BE2C (cell line): ENCODE measurements at regions not wholly inside any gene's neighbourhood (a gene's known extent, or its start where the extent isn't known, plus 50 kb on each side); places are given as distances from the start of the nearest gene placed in this dataset.
A peak's percentile ranks its signal among the peaks of the same experiment; 100 is the strongest.

Experiments used
- DNase-seq: peaks from one replicate; pipeline ENCODE4 v3.0.0-alpha.2; 2020
- H3K27me3 ChIP-seq: fragments of 250-450 bp; sonication (Bioruptor Pico); 2 replicates; pipeline ENCODE4 v1.5.1; 2020; ENCODE audit warnings: mild to moderate bottlenecking
- H3K36me3 ChIP-seq: fragments of 250-450 bp; sonication (Bioruptor Pico); 2 replicates; pipeline ENCODE4 v1.5.1; 2020; ENCODE audit warnings: mild to moderate bottlenecking
- H3K4me1 ChIP-seq: fragments of 250-450 bp; sonication (Bioruptor Pico); 2 replicates; pipeline ENCODE4 v1.5.1; 2020
- H3K4me3 ChIP-seq: 2 replicates; pipeline ENCODE4 v1.5.1; 2011; ENCODE audit warnings: low read depth, low read length
- H3K9me3 ChIP-seq: fragments of 250-450 bp; sonication (Bioruptor Pico); 2 replicates; pipeline ENCODE4 v1.5.1; 2020
- TF ChIP-seq, protein P1 (sequence below): IDR thresholded peaks from 2 replicates; pipeline ENCODE4 v1.5.1; 2012; ENCODE audit warnings: mild to moderate bottlenecking, low read depth, low read length

DNA sequence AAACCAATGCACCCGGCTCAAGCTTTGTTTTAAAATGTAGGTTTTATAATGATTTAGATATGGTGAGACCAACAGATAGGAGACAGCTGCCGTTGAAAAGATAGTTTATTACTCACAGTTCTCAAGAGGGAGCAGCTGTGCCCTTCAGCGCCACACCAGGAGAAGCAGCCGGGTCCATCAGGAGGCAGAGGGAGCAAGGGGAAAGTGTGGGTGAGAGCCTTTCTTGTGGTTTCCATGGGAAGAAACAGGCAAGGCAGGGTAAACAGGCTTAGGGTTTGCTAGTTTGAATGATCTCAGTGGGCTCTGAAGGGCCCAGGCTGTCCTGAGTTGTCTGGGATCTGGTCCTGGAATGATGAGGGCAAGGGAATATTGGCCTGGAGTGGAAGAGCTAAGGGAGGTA lies 117.7 kb upstream of the PLCB4 start:
- Histone ChIP-seq H3K4me1 (peaks cover 13% of the 10 kb centered on the region), H3K36me3 (no peaks in the 10 kb centered on the region), H3K9me3 (no peaks in the 10 kb centered on the region), H3K4me3 (no peak overlapping the region), H3K27me3 (no peaks in the 10 kb centered on the region)
- TF ChIP-seq, protein P1, sequence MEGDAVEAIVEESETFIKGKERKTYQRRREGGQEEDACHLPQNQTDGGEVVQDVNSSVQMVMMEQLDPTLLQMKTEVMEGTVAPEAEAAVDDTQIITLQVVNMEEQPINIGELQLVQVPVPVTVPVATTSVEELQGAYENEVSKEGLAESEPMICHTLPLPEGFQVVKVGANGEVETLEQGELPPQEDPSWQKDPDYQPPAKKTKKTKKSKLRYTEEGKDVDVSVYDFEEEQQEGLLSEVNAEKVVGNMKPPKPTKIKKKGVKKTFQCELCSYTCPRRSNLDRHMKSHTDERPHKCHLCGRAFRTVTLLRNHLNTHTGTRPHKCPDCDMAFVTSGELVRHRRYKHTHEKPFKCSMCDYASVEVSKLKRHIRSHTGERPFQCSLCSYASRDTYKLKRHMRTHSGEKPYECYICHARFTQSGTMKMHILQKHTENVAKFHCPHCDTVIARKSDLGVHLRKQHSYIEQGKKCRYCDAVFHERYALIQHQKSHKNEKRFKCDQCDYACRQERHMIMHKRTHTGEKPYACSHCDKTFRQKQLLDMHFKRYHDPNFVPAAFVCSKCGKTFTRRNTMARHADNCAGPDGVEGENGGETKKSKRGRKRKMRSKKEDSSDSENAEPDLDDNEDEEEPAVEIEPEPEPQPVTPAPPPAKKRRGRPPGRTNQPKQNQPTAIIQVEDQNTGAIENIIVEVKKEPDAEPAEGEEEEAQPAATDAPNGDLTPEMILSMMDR = no peak
- no peak for DNase-seq

DNA sequence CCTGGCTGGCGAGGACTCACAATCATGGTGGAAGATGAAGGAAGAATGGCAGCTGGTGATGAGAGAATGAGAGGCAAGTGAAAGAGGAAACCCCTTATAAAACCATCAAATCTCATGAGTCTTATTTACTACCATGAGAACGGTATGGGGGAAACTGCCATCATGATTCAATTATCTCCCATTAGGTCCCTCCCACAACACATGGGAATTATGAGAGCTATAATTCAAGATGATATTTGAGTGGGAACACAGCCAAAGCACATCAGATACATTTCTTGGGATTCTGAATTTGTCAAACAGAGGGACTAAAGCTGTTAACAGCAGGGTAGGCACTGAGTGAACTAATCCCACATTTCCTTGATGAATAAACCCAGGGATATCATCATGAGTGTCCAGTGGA lies 116.2 kb upstream of the PLCB4 start:
- TF ChIP-seq, protein P1 = no peak
- Histone ChIP-seq H3K4me1 (peaks cover 13% of the 10 kb centered on the region), H3K4me3 (no peak overlapping the region), H3K36me3 (no peaks in the 10 kb centered on the region), H3K9me3 (no peaks in the 10 kb centered on the region), H3K27me3 (no peaks in the 10 kb centered on the region)
- DNase-seq = no peak

DNA sequence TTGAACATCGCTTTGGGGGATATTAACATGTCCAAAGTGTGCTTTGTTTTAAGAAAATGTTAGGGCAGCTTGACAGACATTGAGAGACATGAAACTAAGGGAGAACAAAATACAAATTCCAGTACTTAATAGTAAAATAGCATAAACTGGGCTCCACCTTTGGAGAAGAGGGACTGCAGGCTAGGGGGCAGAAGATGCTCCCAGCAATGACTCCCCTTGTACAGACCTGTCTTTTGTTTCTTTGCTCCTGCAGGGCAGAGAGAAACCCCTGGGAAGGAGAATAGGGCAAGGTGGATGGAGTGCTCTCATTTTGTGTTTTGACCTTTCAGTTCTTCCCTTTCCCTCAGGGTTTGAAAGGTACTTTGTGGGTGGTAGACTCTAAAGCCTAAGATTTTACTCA lies 115.6 kb upstream of the PLCB4 start:
- TF ChIP-seq, protein P1 = peak; percentile 41
- Histone ChIP-seq H3K9me3 (no peaks in the 10 kb centered on the region), H3K4me3 (no peak overlapping the region), H3K27me3 (no peaks in the 10 kb centered on the region), H3K4me1 (peaks cover 13% of the 10 kb centered on the region), H3K36me3 (no peaks in the 10 kb centered on the region)
- DNase-seq = no peak

DNA sequence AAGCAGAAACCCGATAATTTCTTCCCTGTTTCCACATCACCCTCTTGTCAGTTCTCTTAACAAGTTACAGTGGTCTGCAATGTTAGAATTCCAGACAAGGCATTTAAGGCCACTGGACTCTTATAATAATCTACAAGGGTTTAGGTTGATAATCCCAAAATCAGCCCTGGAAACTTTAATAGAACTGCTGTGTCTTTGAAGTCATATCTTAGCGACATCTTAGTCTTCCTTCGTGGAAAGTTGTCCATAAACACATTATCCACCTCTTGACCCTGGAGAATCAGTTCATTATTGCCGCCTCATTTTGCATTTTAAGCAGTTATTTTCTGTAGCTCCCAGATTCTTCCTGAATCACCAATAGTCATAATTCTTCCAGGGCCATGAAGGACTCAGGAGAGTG lies 108.6 kb upstream of the PLCB4 start:
- Histone ChIP-seq H3K4me1 (no peaks in the 10 kb centered on the region), H3K9me3 (no peaks in the 10 kb centered on the region), H3K36me3 (no peaks in the 10 kb centered on the region), H3K4me3 (no peak overlapping the region), H3K27me3 (no peaks in the 10 kb centered on the region)
- TF ChIP-seq, protein P1 = no peak
- DNase-seq = no peak

DNA sequence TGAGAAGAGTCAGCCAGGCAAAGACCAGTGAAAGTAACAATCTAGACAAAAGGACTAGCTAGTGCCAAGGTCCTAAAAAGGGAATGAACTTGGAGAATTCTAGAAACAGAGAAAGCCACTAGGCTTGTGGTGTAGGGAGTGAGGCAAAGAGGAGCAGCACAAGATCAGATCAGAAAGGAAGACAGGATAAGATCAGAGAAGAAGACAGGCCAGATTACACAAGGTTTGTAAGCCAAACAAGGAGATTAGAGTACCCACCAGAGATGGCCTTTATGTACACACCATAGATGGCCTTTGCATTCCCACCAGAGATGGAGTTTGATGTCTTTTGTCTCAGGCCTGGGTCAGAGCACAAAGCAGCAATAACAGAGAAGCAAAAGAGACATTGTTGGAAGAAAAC lies 105.6 kb upstream of the PLCB4 start:
- no peak for DNase-seq
- H3K27me3 ChIP-seq = no peaks in the 10 kb centered on the region
- H3K4me3 ChIP-seq = no peak overlapping the region
- TF ChIP-seq, protein P1 = no peak
- no peaks in the 10 kb centered on the region for H3K36me3 ChIP-seq
- no peaks in the 10 kb centered on the region for H3K4me1 ChIP-seq
- H3K9me3 ChIP-seq = no peaks in the 10 kb centered on the region

DNA sequence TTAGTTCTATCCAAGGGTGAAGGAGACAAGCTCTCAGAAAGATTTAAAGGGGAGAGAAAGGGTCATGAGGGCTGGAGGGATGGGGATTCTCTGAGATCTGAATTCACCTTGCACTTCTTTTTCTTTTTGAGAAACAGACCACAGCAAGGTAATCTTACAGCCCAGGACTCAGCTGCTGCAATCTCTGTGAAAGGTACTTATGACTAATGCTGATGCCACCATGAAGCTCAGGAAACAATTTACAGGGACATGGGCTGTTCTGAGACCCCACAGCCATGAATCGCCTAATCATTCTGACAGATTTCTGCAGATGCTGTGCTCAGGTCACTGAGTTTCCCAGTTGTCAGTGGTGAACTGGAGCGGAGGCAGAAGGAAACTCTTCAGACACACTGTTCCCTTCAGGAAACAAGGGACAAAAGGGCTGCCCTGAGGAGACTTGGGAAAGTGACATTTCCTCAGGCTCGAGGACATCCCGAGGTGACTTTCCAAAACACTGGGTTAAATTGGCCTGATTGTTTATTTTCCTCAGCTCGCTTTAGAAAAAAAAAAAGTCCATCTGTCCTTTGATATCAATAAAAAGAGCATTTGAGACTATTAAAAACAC lies 103.8 kb upstream of the PLCB4 start:
- Histone ChIP-seq H3K4me3 (no peak overlapping the region), H3K36me3 (no peaks in the 10 kb centered on the region), H3K9me3 (no peaks in the 10 kb centered on the region), H3K4me1 (no peaks in the 10 kb centered on the region), H3K27me3 (no peaks in the 10 kb centered on the region)
- DNase-seq = no peak
- TF ChIP-seq, protein P1 = no peak
